ENCODE measurements at regions not wholly inside any gene's neighbourhood (a gene's known extent, or its start where the extent isn't known, plus 50 kb on each side); places are given as distances from the start of the nearest gene placed in this dataset. TPM values are rescaled to one million over a fixed set of nuclear protein-coding genes. Genes with fewer than 3 reads are reported as not detected.

GRCh38 chr9:93392974-93393373 is 58.5 kb upstream of the FAM120A start:
- ATAC-seq (ENCODE audit: low read depth) (no peak), DNase-seq (no peak)
- no peaks in the 10 kb centered on the region for H3K9me1 ChIP-seq (ENCODE audit: insufficient read depth, low read length)
- H3K56ac ChIP-seq (ENCODE audit: extremely low read depth, insufficient read depth, low read length), result no peak overlapping the region
- POLR2A ChIA-PET (ENCODE audit: unreplicated experiment), result no interaction called here
- CTCF ChIA-PET, result no interaction called here
- H4K5ac ChIP-seq (ENCODE audit: low read depth, low read length), result no peak overlapping the region
- no peak overlapping the region for H4K8ac ChIP-seq (ENCODE audit: low read depth in 2 of 2, low read length in 2 of 2)
- H3K18ac ChIP-seq (ENCODE audit: low read depth, low read length), result no peak overlapping the region
- H3K4me2 ChIP-seq (ENCODE audit: low read depth, low read length), result no peak overlapping the region
- H2BK15ac ChIP-seq (ENCODE audit: low read depth, low read length), result no peak overlapping the region
- H3K79me1 ChIP-seq (ENCODE audit: low read depth in 1 of 2, low read length in 2 of 2), result no peaks in the 10 kb centered on the region
- no peak overlapping the region for H3K9ac ChIP-seq (ENCODE audit: low read depth, low read length)
- H3K4ac ChIP-seq (ENCODE audit: low read depth, low read length), result no peak overlapping the region
- H2AK5ac ChIP-seq (ENCODE audit: low read depth, low read length), result no peak overlapping the region
- intact Hi-C loops (cut with micrococcal nuclease) (no loop called here), dilution Hi-C loops (cut with HindIII; ENCODE audit: low sequenced_read_pairs, unreplicated experiment) (no loop called here), in situ Hi-C loops (cut with MboI; ENCODE audit: low sequenced_read_pairs) (no loop called here)
- no peak overlapping the region for H2AK9ac ChIP-seq (replicated peaks; ENCODE audit: low read depth, low read length, poor library complexity)
- H3K4me1 ChIP-seq (ENCODE audit: control insufficient read depth, insufficient read depth, low read length), result no peaks in the 10 kb centered on the region
- H4K91ac ChIP-seq (ENCODE audit: insufficient read depth, low read depth, low read length), result no peak overlapping the region
- no peak overlapping the region for H3K23ac ChIP-seq (ENCODE audit: low read depth, low read length)
- H3K27me3 ChIP-seq (ENCODE audit: control insufficient read depth, insufficient read depth, low read length), result peaks cover 2% of the 10 kb centered on the region; the same call in 1 of the 2 replicates
- no peak overlapping the region for H3K27ac ChIP-seq (ENCODE audit: insufficient read depth, low read length)
- no CpG with 5 or more reads among the region's 10 CpGs for WGBS, 2 experiments (ENCODE audit: extremely low coverage in 2 of 2, insufficient read length in 1 of 2)
- H3K36me3 ChIP-seq (ENCODE audit: control insufficient read depth, insufficient read depth, low read length), result no peaks in the 10 kb centered on the region
- TF ChIP-seq BHLHE40 (IDR thresholded peaks at IDR 0.05; ENCODE audit: low read depth, low read length) (no peak), MAZ (IDR thresholded peaks at IDR 0.05; ENCODE audit: borderline replicate concordance, low read depth, low read length) (no peak)
- BruUV-seq (replicated peaks), result no TSS peak
- H2BK5ac ChIP-seq (ENCODE audit: low read depth, low read length, poor library complexity, severe bottlenecking), result no peak overlapping the region
- H4K20me1 ChIP-seq (ENCODE audit: insufficient read depth, low read length), result no peaks in the 10 kb centered on the region
- H2BK120ac ChIP-seq (ENCODE audit: low read depth, low read length), result no peak overlapping the region
- no peak overlapping the region for H3K14ac ChIP-seq (replicated peaks; ENCODE audit: low read depth, low read length)
- no peak overlapping the region for H3K4me3 ChIP-seq (ENCODE audit: insufficient read depth, low read depth, low read length)
- no peak overlapping the region for H2AFZ ChIP-seq (replicated peaks; ENCODE audit: low read length, poor library complexity)
- no peak overlapping the region for H2BK20ac ChIP-seq (ENCODE audit: low read depth, low read length)
- no peaks in the 10 kb centered on the region for H3K9me3 ChIP-seq (ENCODE audit: control insufficient read depth, insufficient read depth, low read length)

Small RNAs in the stretch of these regions (microRNA-seq; reads per million reads assigned to microRNA genes)
- not detected for gene RNU6-829P (ENCODE audit: insufficient read depth, insufficient read length)

Small RNAs in the stretch of these regions (small RNA-seq; reads per million reads assigned to genes)
- gene RNU6-829P, result 0 reads per million in 5 experiments
